Neural cell (in vitro differentiated cells): ENCODE measurements at regions not wholly inside any gene's neighbourhood (a gene's known extent, or its start where the extent isn't known, plus 50 kb on each side); places are given as distances from the start of the nearest gene placed in this dataset.

Source experiments
- CTCF ChIP-seq: fragments of 450-650 bp; IDR thresholded peaks from 2 replicates; pipeline ENCODE4 v1.5.1; 2014; ENCODE audit warnings: antibody characterized with exemption, mild to moderate bottlenecking, moderate library complexity; ENCODE audit not compliant: poor library complexity, severe bottlenecking
- EP300 ChIP-seq: fragments of 450-650 bp; conservative IDR thresholded peaks from 2 replicates; pipeline ENCODE4 v1.6.1; 2014; ENCODE audit warnings: antibody characterized with exemption, mild to moderate bottlenecking, moderate library complexity; ENCODE audit not compliant: poor library complexity, severe bottlenecking
- EZH2 ChIP-seq: fragments of 200-600, 300-800 bp; shearing (Covaris generic), sonication (generic); IDR thresholded peaks from 2 replicates; pipeline ENCODE4 v1.6.1; 2014; ENCODE audit warnings: antibody characterized with exemption, low read length, borderline replicate concordance, mild to moderate bottlenecking; ENCODE audit not compliant: insufficient read depth, poor library complexity, severe bottlenecking
- MXI1 ChIP-seq: fragments of 450-650 bp; conservative IDR thresholded peaks from 2 replicates; pipeline ENCODE4 v1.6.1; 2014; ENCODE audit warnings: antibody characterized with exemption, mild to moderate bottlenecking; ENCODE audit not compliant: poor library complexity, severe bottlenecking
- POLR2AphosphoS5 ChIP-seq: IDR thresholded peaks from 2 replicates; pipeline ENCODE4 v1.6.1; 2012
- RAD21 ChIP-seq: fragments of 450-650 bp; conservative IDR thresholded peaks from 2 replicates; pipeline ENCODE4 v1.6.1; 2014; ENCODE audit warnings: antibody characterized with exemption, mild to moderate bottlenecking, moderate library complexity
- REST ChIP-seq: IDR thresholded peaks from 2 replicates; pipeline ENCODE4 v1.6.1; 2012; ENCODE audit warnings: borderline replicate concordance
- SMC3 ChIP-seq: fragments of 450-650 bp; conservative IDR thresholded peaks from 2 replicates; pipeline ENCODE4 v1.6.1; 2014; ENCODE audit warnings: antibody characterized with exemption, mild to moderate bottlenecking, moderate library complexity; ENCODE audit not compliant: poor library complexity
- TAF1 ChIP-seq: IDR thresholded peaks from 2 replicates; pipeline ENCODE4 v1.6.1; 2012; ENCODE audit warnings: low read depth

GRCh38 chr15:81589671-81590070 is 215.7 kb upstream of the TMC3 start:
- no peak for TF ChIP-seq EZH2
- TF ChIP-seq CTCF = no peak
- no peak for TF ChIP-seq RAD21
- no peak for TF ChIP-seq POLR2AphosphoS5
- no peak for TF ChIP-seq REST
- TF ChIP-seq SMC3 = no peak
- no peak for TF ChIP-seq MXI1
- TF ChIP-seq EP300 = no peak
- no peak for TF ChIP-seq TAF1
